DND-41 (cell line): ENCODE measurements at regions not wholly inside any gene's neighbourhood (a gene's known extent, or its start where the extent isn't known, plus 50 kb on each side); places are given as distances from the start of the nearest gene placed in this dataset.
"Not testable (repeated sequence)": the region's sequence is repeated elsewhere in the genome, so short reads cannot be mapped to it uniquely, and the experiment has no call there.

Experiments
- ATAC-seq: fragments of 200-7000 bp; cut with Tn5 transposase; 3 replicates; pipeline ENCODE4 v1.9.1; 2021; ENCODE audit warnings: low read depth; ENCODE audit not compliant: insufficient read depth
- DNase-seq: peaks from one replicate; pipeline ENCODE4 v3.0.0-alpha.2; 2020
- H2AFZ ChIP-seq: 2 replicates; pipeline ENCODE4 v1.6.0; 2012; ENCODE audit warnings: low read depth, low read length
- H3K27ac ChIP-seq: 2 replicates; pipeline ENCODE4 v1.5.1; 2012; ENCODE audit warnings: low read length, inconsistent platforms
- H3K27me3 ChIP-seq: fragments of 200-600 bp; sonication (generic); 2 replicates; pipeline ENCODE4 v1.6.0; 2012; ENCODE audit warnings: low read length, mild to moderate bottlenecking, inconsistent platforms; ENCODE audit not compliant: insufficient read depth, poor library complexity
- H3K36me3 ChIP-seq: 2 replicates; pipeline ENCODE4 v1.5.1; 2012; ENCODE audit warnings: low read length, inconsistent platforms; ENCODE audit not compliant: insufficient read depth
- H3K4me1 ChIP-seq: 2 replicates; pipeline ENCODE4 v1.5.1; 2012; ENCODE audit warnings: mild to moderate bottlenecking, low read length; ENCODE audit not compliant: insufficient read depth
- H3K4me2 ChIP-seq: 2 replicates; pipeline ENCODE4 v1.6.0; 2012; ENCODE audit warnings: mild to moderate bottlenecking, moderate library complexity, low read length, inconsistent platforms; ENCODE audit not compliant: insufficient read depth
- H3K4me3 ChIP-seq, 2 experiments: fragments of 200-600 bp in 1 of 2; shearing (Covaris generic) in 1 of 2; 2 replicates each; pipeline ENCODE4 v1.5.1; 2012 to 2016; ENCODE audit warnings: inconsistent platforms in 2 of 2, low read length in 2 of 2, mild to moderate bottlenecking in 2 of 2, low read depth in 1 of 2, moderate library complexity in 1 of 2
- H3K79me2 ChIP-seq: 2 replicates; pipeline ENCODE4 v1.6.0; 2012; ENCODE audit warnings: low read length, inconsistent platforms; ENCODE audit not compliant: insufficient read depth
- H3K9ac ChIP-seq: 2 replicates; pipeline ENCODE4 v1.6.0; 2012; ENCODE audit warnings: low read depth, mild to moderate bottlenecking, inconsistent platforms, low read length, moderate library complexity
- H3K9me3 ChIP-seq: 2 replicates; pipeline ENCODE4 v1.5.1; 2012; ENCODE audit warnings: low read length, moderate library complexity, mild to moderate bottlenecking, inconsistent platforms; ENCODE audit not compliant: insufficient read depth, severe bottlenecking
- H4K20me1 ChIP-seq: 2 replicates; pipeline ENCODE4 v1.6.0; 2012; ENCODE audit warnings: low read length; ENCODE audit not compliant: insufficient read depth
- CTCF ChIP-seq: IDR thresholded peaks from 2 replicates; pipeline ENCODE4 v1.5.1; 2012; ENCODE audit warnings: borderline replicate concordance, low read length, moderate library complexity, mild to moderate bottlenecking; ENCODE audit not compliant: poor library complexity, severe bottlenecking; ENCODE audit errors: extremely low read depth
- EZH2 ChIP-seq: IDR thresholded peaks from 3 replicates; pipeline ENCODE4 v1.6.1; 2012; ENCODE audit warnings: borderline replicate concordance, low read depth, mild to moderate bottlenecking, moderate library complexity, low read length, inconsistent platforms; ENCODE audit not compliant: severe bottlenecking

DNA sequence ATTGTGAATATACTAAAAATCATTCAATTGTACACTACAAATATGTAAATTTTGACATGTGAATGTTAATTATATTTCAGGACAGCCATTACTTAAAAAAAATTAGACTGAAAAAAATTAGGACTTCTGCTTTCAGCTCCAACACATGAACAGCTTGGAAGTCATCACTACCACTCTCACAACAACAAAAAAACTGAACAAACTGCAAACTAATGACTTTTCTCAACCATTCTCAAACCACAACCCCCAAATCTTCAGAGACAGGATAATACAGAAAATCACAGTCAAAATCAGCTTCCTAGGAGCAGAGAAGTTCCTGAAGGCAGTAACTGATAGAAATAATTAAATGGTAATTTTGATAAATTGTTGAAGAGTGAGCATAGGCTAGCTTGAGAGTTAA is 686.4 kb downstream of the TLE1 start:
- Histone ChIP-seq H3K9ac (peak overlapping the region; percentile 39), H3K4me1 (peaks cover 31% of the 10 kb centered on the region), H3K36me3 (no peaks in the 10 kb centered on the region), H2AFZ (no peak overlapping the region), H3K27me3 (no peaks in the 10 kb centered on the region), H4K20me1 (no peaks in the 10 kb centered on the region), H3K27ac (peak overlapping the region; percentile 81), H3K9me3 (peaks cover 2% of the 10 kb centered on the region), H3K4me2 (peak overlapping the region; percentile 40; the same call in 1 of the 2 replicates), H3K79me2 (no peaks in the 10 kb centered on the region), H3K4me3 (no peak overlapping the region)
- TF ChIP-seq CTCF (no peak), EZH2 (no peak)
- ATAC-seq = peak; percentile 67
- peak; percentile 22 for DNase-seq

GRCh38 chr9:81002242-81002641 is 687.1 kb downstream of the TLE1 start:
- Histone ChIP-seq H3K27ac (peak overlapping the region; percentile 81), H3K36me3 (no peaks in the 10 kb centered on the region), H3K4me2 (peak overlapping the region; percentile 40; the same call in 1 of the 2 replicates), H3K4me1 (peaks cover 31% of the 10 kb centered on the region), H2AFZ (no peak overlapping the region), H3K79me2 (no peaks in the 10 kb centered on the region), H4K20me1 (no peaks in the 10 kb centered on the region), H3K9ac (peak overlapping the region; percentile 39), H3K4me3 (no peak overlapping the region), H3K9me3 (peaks cover 2% of the 10 kb centered on the region), H3K27me3 (no peaks in the 10 kb centered on the region)
- peak; percentile 93 for DNase-seq
- ATAC-seq = peak; percentile 94
- TF ChIP-seq EZH2 (no peak), CTCF (peak; percentile 62)

GRCh38 chr9:80995759-80996158 is 693.6 kb downstream of the TLE1 start:
- Histone ChIP-seq H3K4me3 (no peak overlapping the region), H3K27ac (no peak overlapping the region), H3K4me2 (no peak overlapping the region), H3K9ac (no peak overlapping the region), H3K27me3 (no peaks in the 10 kb centered on the region), H3K4me1 (peaks cover 5% of the 10 kb centered on the region; the same call in 1 of the 2 replicates), H3K79me2 (no peaks in the 10 kb centered on the region), H2AFZ (no peak overlapping the region), H4K20me1 (no peaks in the 10 kb centered on the region), H3K9me3 (no peaks in the 10 kb centered on the region), H3K36me3 (no peaks in the 10 kb centered on the region)
- TF ChIP-seq CTCF (no peak), EZH2 (no peak)
- DNase-seq (no peak), ATAC-seq (no peak)

GRCh38 chr9:80994892-80995291 is 694.5 kb downstream of the TLE1 start:
- Histone ChIP-seq H3K36me3 (no peaks in the 10 kb centered on the region), H3K9me3 (no peaks in the 10 kb centered on the region), H3K4me2 (no peak overlapping the region), H3K4me3 (no peak overlapping the region), H4K20me1 (no peaks in the 10 kb centered on the region), H3K79me2 (no peaks in the 10 kb centered on the region), H2AFZ (no peak overlapping the region), H3K27me3 (no peaks in the 10 kb centered on the region), H3K4me1 (peaks cover 5% of the 10 kb centered on the region; the same call in 1 of the 2 replicates), H3K9ac (no peak overlapping the region), H3K27ac (no peak overlapping the region)
- ATAC-seq (no peak), DNase-seq (no peak)
- no peak for TF ChIP-seq CTCF
- TF ChIP-seq EZH2 = no peak

GRCh38 chr9:80985595-80985994 is 703.8 kb downstream of the TLE1 start:
- H3K27ac ChIP-seq, H3K4me2 ChIP-seq, H3K36me3 ChIP-seq, ATAC-seq, H3K79me2 ChIP-seq, H3K9me3 ChIP-seq, H3K9ac ChIP-seq, H3K27me3 ChIP-seq, H2AFZ ChIP-seq, H3K4me3 ChIP-seq, H3K4me1 ChIP-seq, H4K20me1 ChIP-seq, DNase-seq: not testable (repeated sequence)
